AG04450 (cell line): ENCODE measurements at regions not wholly inside any gene's neighbourhood (a gene's known extent, or its start where the extent isn't known, plus 50 kb on each side); places are given as distances from the start of the nearest gene placed in this dataset.
"Not testable (repeated sequence)": the region's sequence is repeated elsewhere in the genome, so short reads cannot be mapped to it uniquely, and the experiment has no call there.

ENCODE experiments used
- CTCF ChIA-PET: fragments of 300-600, 350-600 bp; formaldehyde crosslinking; extraction: SDS; loops from one replicate; lab custom pipeline; 2022; ENCODE audit warnings: antibody characterized with exemption, inconsistent platforms; lab: Charles Lee
- POLR2A ChIA-PET: fragments of 350-600 bp; formaldehyde crosslinking; extraction: SDS; loops from one replicate; lab custom pipeline; 2021; ENCODE audit warnings: antibody characterized with exemption, inconsistent platforms; lab: Yijun Ruan, JAX
- DNase-seq: peaks from one replicate; pipeline ENCODE4 v3.0.0-alpha.2; 2011; ENCODE audit warnings: low read depth, low spot score
- H3K27ac ChIP-seq: one replicate; pipeline ENCODE4 v1.5.1; 2012; ENCODE audit warnings: low read depth, low read length, control low read depth
- H3K27me3 ChIP-seq: one replicate; pipeline ENCODE4 v1.6.0; 2012; ENCODE audit warnings: low read length; ENCODE audit not compliant: control insufficient read depth, insufficient read depth
- H3K4me3 ChIP-seq: 2 replicates; pipeline ENCODE4 v1.5.1; 2011; ENCODE audit warnings: mild to moderate bottlenecking, low read depth, low read length, control low read depth
- H3K9me3 ChIP-seq: 2 replicates; pipeline ENCODE4 v1.5.1; 2012; ENCODE audit warnings: low read length; ENCODE audit not compliant: control insufficient read depth, insufficient read depth
- CTCF ChIP-seq: IDR thresholded peaks from 2 replicates; pipeline ENCODE4 v1.5.1; 2011; ENCODE audit warnings: low read depth, low read length, control low read depth, inconsistent platforms

GRCh38 chr7:37550426-37550825, 101.8 kb upstream of the ELMO1 start:
- TF ChIP-seq CTCF, result no peak
- POLR2A ChIA-PET, result no interaction called here
- Histone ChIP-seq H3K4me3 (no peak overlapping the region), H3K9me3 (peaks cover 37% of the 10 kb centered on the region), H3K27me3 (no peaks in the 10 kb centered on the region), H3K27ac (no peak overlapping the region)
- no peak for DNase-seq
- CTCF ChIA-PET, result no interaction called here

- H3K4me3 ChIP-seq, result no peak overlapping the region
- TF ChIP-seq CTCF, result no peak
- CTCF ChIA-PET, result no interaction called here
- POLR2A ChIA-PET, result no interaction called here
- H3K9me3 ChIP-seq, result peaks cover 35% of the 10 kb centered on the region
- DNase-seq, result no peak
- no peaks in the 10 kb centered on the region for H3K27me3 ChIP-seq
- H3K27ac ChIP-seq, result no peak overlapping the region
Measured at GRCh38 chr7:37550872-37551271, 102.2 kb upstream of the ELMO1 start.

DNA sequence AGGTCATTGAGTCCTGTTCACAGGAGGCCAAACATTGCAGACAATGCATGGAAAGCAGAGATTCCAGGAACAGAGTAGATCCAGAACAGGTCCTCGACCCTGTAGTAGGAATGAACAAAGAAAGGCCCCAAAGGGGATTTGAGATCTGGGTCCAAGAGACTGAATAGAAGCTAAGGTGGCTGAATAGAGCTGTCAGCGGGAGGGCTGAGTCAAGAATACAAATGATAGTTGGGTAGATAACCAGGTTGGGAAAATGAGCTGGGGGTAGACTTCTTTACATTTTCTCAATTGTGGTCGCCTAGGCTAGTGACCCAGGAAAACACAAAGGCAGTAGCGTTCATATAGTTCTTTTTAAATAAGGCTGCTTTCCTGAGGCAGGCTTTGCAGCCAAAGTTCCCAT, 103.4 kb upstream of the ELMO1 start:
- ChIA-PET POLR2A (no interaction called here), CTCF (no interaction called here)
- no peaks in the 10 kb centered on the region for H3K27me3 ChIP-seq
- no peak for TF ChIP-seq CTCF
- H3K27ac ChIP-seq, result no peak overlapping the region
- DNase-seq, result no peak
- H3K9me3 ChIP-seq, result peaks cover 36% of the 10 kb centered on the region
- no peak overlapping the region for H3K4me3 ChIP-seq

- H3K27ac ChIP-seq, H3K27me3 ChIP-seq, DNase-seq, POLR2A ChIA-PET, CTCF ChIA-PET, H3K4me3 ChIP-seq: not testable (repeated sequence)
- peaks cover 37% of the 10 kb centered on the region for H3K9me3 ChIP-seq
Measured at GRCh38 chr7:37552439-37552838, 103.8 kb upstream of the ELMO1 start.

GRCh38 chr7:37555528-37555927, 106.9 kb upstream of the ELMO1 start:
- ChIA-PET CTCF (no interaction called here), POLR2A (no interaction called here)
- Histone ChIP-seq H3K4me3 (no peak overlapping the region), H3K27ac (no peak overlapping the region), H3K9me3 (peaks cover 25% of the 10 kb centered on the region), H3K27me3 (no peaks in the 10 kb centered on the region)
- no peak for TF ChIP-seq CTCF
- no peak for DNase-seq
